GM12892 (cell line): ENCODE measurements at regions not wholly inside any gene's neighbourhood (a gene's known extent, or its start where the extent isn't known, plus 50 kb on each side); places are given as distances from the start of the nearest gene placed in this dataset.

Experiments used
- POLR2A ChIP-seq: IDR thresholded peaks from 2 replicates; pipeline ENCODE4 v1.6.1; 2011; ENCODE audit warnings: low read depth, low read length, control low read depth
- POLR2AphosphoS5 ChIP-seq: IDR thresholded peaks from 2 replicates; pipeline ENCODE4 v1.6.1; 2011; ENCODE audit warnings: low read depth, low read length, control low read depth

GRCh38 chr13:47146136-47146535 is 249.3 kb upstream of the HTR2A start:
- TF ChIP-seq POLR2AphosphoS5: no peak
- TF ChIP-seq POLR2A: no peak
